Posterior vena cava (tissue), 2 donors: ENCODE measurements at regions not wholly inside any gene's neighbourhood (a gene's known extent, or its start where the extent isn't known, plus 50 kb on each side); places are given as distances from the start of the nearest gene placed in this dataset.

Experiments used
- DNase-seq: peaks from one replicate; pipeline ENCODE4 v3.0.0-alpha.2; 2020; ENCODE audit warnings: low spot score
- intact Hi-C, 2 donors: fragments of 100-400 bp; cut with DNase I; formaldehyde crosslinking; loops; one replicate each; pipeline versions ENCODE4 v1.14.1 to v1.14.2; 2022 to 2023
- donor health status: DM: yes; HTN: yes; CAD: no.
- donor health status: DM: yes; HTN: yes; CAD: no.

DNA sequence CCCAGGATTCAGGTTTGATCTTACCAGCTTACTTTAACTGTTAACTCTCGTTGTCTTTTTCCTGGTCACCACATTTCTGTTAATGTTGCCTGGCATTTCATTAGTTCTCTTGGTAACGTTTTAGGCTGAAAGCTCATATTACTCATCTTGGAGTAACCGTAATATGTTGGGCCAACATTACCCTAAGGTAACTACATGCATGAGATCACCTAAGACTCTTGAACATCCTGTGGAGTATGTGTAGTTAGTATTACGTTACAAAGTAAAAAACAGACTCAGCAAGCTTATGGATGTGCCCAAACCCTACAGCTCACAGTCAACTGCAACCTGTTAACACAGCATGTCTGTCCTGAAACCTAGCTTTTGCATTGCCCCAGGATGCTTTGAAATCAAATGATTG is 203.3 kb upstream of the HS3ST1 start:
- intact Hi-C loops: no loop called here

DNA sequence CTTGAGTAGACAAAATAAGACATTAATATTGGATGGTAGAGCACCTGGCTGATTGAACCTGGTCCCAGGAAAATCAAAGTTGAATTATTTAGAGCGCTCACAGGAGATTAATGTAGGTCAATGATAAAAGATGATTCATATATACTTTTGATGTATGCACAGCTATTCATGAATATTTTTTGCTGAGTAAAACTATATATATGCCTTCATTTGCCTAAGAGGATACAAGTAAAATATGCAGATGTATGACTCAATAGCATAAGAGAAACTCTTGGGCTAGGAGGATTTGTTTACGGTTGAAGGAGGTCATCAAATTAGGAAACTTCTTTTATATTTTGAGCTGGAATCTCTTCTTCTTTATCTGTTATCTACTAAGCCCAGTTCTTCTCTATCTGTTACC is 202.7 kb upstream of the HS3ST1 start:
- intact Hi-C loops: no loop called here
- no peak for DNase-seq

More for the DNA sequence above, 203.3 kb upstream of the HS3ST1 start:
- no peak for DNase-seq

DNA sequence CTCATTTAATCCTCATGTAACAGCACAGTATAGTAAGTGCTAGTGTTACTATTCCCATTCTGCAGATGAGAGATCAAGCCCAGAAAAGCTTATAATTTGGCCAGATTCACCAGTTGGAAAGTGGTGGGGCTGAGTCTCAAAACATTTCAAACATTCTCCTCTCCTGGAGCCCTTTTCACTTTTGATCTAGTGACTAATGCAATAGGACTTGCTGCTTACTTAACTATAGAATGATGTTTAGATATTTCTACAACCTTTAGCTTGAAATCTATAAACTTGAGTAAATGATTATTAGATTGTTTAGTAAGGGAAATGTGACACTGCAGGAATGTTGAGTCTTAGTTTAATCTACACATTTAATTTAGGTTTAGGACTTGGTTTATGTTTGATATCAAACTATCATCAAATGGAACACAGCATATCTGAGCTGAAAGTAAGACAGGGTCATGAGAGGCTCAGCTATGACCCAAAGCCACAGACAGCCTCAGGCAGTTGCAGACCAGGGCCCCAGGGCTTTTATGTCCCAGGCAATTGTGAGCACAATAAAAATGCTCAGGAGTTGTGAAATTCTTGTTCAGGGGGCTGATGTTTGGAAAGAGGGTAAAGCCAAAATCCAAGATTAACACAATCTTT is 199.5 kb upstream of the HS3ST1 start:
- DNase-seq: no peak
- intact Hi-C loops: no loop called here

DNA sequence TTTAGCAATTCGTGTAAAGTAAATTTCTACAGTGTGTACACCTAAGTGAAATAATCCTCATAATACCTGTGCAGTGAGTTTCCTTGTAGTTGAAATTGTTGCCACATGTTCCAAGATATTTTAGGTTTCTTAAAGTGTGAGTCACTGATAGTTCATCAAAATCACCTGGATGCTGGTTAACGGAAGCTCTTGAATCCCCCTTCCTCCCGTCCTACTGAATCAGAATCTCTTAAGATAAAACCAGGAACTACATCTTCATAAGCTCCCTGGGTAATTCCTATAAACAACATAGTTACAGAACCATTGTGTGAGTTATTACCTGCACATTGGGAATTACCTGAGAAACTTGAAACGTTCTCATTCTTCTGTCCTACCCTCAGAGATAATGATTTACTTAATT is 197.4 kb upstream of the HS3ST1 start:
- no peak for DNase-seq

DNA sequence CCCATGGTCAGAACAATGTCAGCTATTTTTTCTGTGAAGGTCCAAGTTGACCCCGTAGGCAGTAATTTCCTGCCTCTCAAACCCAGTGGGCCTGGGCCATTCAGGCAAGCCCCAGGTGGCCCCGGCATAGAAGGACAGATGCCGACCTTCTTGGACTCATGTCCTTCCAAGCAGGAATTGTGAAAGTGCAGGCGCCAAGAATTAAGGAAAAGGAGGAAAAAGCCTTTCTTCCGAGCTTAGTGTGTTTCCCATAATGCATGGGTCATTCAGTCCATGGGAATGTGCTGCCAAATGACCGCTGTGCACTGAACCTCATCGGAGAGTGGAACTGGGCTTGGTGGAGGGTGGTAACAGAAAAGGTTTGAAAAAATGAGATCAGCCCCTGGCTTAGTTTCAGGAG is 196.5 kb upstream of the HS3ST1 start:
- DNase-seq: no peak
- intact Hi-C loops: no loop called here

More for the DNA sequence above, 197.4 kb upstream of the HS3ST1 start:
- intact Hi-C loops: no loop called here

DNA sequence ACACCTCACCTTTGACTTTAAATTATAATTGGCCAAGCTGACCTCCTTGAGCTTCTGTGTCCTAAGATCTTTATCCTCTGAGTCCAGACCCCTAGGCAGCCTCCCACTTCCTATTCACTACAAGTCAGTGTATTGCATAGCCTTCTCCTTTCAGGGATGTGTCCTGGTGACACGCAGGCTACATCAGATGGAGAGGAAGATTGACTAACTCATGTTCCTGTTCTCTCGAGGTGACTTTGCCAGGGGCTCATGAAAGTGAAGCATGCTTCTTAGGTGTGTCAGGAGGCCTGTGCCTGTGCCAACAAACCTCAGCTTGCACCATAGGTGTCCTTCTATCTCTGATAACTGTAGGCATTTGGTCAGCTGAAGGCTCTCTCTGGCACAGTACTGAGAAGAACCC is 195.7 kb upstream of the HS3ST1 start:
- no peak for DNase-seq
- intact Hi-C loops: no loop called here

DNA sequence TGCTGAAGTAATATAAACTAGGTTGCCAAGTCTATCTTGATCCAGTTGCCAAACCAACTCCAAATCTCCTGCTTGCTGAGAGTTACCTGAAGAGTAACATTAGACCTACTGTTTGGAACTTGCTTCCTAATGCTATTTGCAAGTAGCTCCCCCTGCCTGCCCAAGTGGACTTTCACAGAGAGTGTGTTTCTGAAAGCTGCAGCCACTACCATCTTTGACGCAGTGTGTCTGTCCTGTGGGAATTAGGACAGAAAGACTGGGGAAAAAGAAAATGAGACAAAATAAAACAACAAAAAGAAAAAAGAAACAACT is 195.0 kb upstream of the HS3ST1 start:
- intact Hi-C loops: no loop called here
- no peak for DNase-seq

DNA sequence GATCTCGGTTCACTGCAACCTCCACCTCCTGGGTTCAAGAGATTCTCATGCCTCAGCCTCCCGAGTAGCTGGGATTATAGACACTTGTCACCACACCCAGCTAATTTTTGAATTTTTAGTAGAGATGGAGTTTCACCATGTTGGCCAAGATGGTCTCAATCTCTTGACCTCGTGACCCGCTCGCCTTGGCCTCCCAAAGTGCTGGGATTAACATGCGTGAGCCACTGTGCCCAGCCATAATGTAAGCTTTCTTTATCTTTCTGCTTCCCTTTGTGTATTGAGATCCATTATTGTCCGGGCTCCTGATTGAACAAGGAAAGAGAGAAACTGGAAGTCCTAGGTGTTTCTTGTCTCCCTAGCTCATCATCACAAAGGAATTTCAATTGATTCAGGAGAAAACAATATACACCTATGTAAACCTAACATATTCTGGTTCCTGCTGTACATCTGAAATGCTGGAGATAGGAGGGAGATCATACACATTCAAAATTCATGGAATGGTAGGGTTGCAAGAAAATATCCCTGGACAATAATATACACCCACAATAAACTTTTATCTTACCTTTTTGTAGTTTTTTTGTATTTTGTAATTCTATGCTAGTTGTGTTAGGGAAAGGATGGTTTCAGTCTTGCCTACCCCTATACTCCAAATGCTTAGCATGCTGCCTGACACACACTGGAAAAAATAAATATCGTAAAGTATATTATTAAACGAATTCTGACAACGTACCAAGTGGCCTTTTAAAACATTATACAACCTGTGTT is 194.4 kb upstream of the HS3ST1 start:
- no peak for DNase-seq
- intact Hi-C loops: no loop called here

DNA sequence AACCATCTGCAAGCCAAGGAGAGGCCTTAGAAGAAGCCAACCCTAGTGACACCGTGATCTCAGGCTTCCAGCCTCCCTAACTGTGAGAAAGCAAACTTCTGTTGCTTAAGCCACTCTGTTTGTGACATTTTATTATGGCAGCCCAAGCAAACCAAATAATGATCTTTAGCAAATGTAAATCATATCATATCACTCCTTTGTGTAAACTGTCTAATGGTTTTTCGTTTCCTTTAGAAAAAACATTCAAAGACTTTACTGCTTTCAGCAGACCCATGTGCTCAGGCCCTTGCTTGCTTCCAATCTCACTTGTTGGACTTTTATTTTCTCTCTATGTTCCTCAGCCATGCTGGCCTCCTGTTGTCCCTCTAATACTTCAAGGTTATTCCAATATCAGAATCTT is 192.2 kb upstream of the HS3ST1 start:
- no peak for DNase-seq
- intact Hi-C loops: no loop called here

DNA sequence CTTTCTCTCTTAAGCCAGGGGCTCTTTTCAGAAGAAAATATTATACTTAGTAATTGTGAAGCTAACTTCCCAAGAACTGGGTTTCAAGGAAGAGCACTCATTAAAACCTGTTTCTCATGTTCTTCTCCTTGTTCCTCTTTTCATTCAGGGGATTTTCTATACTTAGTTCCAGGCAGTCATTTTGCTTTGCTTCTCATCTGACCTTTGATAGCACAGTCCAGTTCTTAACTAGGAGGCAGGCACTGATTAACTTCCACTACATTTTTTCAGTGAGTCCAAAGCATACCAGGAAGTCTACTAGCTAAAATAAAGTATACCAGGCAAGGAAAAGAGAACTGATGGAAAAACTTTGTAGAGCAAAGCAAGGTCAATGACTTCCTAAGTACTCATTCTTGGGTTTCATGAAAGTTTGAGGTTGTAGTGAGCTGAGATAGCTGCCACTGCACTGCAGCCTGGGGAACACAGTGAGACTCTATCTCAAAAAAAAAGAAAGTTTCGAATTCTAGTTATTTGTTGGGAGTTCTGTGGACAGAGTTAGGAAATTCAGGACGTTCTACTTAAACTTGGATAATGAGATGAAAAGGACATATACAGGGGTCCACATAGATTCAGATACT is 190.1 kb upstream of the HS3ST1 start:
- no peak for DNase-seq
- intact Hi-C loops: no loop called here

DNA sequence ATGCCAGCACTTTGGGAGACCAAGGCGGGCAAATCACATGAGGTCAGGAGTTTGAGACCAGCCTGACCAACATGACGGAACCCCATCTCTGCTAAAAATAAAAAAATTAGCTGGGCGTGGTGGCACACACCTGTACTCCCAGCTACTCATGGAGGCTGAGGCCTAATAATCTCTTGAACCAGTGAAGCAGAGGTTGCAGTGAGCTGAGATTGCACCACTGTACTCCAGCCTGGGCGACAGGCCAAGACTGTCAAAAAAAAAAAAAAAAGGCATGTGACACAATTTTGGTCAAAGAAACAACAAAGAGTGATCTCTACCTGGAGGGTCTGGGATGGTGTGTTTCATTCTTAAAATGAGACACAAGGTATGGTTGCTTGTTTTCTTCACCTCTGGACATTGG is 188.2 kb upstream of the HS3ST1 start:
- DNase-seq: no peak
- intact Hi-C loops: no loop called here

DNA sequence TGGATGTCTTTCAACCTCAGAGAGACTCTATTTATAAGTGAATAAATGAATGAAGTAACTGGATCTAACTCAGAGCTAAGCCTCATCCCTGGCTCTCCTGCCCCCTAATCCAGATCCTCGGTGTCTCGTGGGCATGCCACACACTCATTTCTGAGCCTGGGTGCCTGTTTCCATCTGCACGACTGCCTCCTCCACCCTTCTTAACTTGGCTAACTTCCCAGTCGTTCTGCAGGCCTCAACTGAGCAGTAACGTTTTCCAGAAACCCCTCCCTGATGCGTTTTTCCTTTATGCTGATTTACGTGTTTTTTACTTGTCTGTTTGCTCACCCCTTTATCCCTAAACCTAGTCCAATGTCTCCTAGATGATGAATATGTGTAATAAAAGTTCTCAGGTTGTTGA is 186.9 kb upstream of the HS3ST1 start:
- intact Hi-C loops: no loop called here
- DNase-seq: no peak

DNA sequence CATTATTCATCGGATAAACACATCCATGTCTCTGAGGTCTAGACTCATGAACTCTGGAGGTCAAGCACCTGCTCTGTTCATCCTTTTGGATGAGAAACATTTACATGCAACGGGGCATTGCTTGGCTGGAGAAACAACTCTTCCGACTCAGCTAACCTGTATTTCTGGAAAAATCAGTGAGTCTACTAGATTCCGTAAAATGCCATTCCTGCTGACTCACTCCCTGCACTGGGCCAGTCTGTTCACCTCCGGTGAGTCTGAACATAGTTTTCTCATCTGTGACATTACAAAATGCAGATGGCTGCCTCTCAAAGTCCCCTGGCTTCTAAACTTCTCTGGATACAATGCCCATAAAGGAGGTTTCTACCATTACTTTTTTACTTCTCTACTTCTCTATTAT is 185.7 kb upstream of the HS3ST1 start:
- intact Hi-C loops: no loop called here
- no peak for DNase-seq

DNA sequence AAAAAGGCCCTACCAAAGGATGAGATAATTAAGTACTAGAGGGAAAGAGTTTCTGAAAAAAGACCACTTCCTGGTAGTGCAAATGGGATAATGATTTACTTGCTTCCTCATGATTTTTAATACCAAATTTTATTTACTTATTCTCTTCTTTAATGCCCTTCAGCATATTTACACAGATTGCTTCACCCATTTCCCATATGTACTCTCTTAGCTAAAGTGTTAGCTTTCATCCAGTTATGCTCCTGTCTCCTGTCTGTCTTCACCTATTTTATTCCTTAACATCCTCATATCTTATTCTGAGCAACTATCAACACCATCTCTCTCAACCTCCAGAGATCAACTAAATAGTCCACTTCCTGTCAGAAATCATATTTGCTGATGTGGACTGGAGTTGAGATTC is 183.2 kb upstream of the HS3ST1 start:
- no peak for DNase-seq
- intact Hi-C loops: no loop called here

DNA sequence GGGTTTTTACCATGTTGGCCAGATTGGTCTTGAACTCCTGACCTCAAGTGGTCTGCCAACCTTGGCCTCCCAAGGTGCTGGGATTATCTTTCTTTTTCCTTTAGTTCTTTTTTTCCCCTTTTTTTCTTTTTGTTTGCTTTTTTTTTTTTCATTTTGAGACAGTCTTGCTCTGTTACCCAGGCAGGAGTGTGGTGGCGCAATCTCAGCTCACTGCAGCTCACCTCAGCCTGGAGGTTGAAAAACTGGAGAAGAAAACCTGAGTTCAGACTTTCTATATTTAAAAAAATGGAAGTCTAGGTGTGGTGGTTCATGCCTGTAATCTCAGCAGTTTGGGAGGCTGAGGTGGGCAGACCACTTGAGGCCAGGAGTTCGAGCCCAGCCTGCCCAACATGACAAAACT is 181.1 kb upstream of the HS3ST1 start:
- no peak for DNase-seq
- intact Hi-C loops: no loop called here

DNA sequence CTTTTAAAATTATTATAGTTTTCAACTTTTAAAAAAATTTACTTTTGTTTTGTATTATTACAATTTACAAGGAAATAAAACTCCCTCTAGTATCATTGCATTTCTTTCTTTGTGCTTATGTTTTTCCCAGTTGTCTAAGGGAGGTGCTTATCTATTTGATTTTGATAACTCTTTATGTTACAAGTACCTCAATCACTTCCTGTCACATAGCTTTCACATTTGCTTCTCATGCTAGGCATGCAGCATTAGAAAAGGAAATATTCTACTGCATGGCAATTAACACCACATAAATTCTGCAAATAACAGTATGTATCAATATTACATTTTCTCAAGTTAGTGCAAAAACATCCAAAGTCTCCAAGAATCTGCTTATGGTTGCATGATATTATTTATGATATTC is 180.3 kb upstream of the HS3ST1 start:
- intact Hi-C loops: no loop called here
- no peak for DNase-seq

DNA sequence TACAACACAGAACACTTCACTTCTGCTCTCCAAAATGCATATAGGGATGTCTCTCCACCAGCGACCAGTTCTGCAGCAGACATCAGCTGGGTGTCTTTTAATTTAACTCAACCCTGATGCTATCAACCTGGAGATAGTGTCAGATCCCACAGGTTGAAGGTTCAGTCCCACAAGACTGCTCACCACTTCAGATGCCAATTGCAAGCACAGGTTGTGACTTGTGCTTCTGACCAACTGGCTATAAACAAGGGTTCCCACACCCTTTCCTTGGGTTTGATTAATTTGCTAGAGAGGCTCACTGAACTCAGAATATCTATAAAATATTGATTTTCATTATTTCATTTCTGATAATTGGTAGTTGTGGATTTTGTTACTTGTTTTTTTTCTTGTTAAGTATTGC is 177.4 kb upstream of the HS3ST1 start:
- no peak for DNase-seq
- intact Hi-C loops: no loop called here

DNA sequence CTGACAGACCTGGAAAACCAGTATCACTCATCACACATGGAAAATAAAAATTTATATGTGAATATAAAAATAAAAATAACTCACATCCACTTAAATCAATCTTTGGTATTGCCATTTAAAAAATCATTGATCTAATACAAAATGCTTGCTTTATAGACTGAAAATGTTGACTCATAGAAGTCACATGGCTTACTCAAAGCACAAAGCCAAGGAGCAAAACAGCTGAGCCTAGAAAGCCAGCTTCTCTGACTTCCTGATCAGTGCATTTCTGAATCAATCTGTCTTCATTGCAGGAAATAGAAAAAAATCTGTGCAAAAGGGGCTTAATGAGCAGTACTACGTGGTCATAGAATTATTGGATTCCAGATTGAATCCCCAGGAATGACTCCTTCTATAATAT is 176.9 kb upstream of the HS3ST1 start:
- intact Hi-C loops: no loop called here
- DNase-seq: no peak

DNA sequence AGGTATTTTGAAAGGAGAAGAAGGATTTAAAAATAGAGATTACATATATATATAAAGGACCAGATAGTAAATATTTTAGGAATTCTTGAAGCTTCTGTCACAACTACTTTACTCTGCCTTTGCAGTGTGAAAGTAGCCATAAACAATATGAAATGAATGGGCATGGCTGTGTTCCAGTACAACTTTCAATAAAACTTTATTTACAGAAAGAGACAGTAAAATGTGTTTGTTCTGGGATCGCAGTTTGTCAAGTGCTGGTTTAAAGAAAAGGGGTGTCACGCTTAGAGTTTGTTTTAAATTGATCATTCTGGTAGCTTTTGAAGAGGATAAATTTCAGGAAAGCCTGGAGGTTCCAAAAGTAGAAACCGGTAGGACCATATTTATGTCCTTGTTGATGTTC is 176.1 kb upstream of the HS3ST1 start:
- no peak for DNase-seq
- intact Hi-C loops: no loop called here

DNA sequence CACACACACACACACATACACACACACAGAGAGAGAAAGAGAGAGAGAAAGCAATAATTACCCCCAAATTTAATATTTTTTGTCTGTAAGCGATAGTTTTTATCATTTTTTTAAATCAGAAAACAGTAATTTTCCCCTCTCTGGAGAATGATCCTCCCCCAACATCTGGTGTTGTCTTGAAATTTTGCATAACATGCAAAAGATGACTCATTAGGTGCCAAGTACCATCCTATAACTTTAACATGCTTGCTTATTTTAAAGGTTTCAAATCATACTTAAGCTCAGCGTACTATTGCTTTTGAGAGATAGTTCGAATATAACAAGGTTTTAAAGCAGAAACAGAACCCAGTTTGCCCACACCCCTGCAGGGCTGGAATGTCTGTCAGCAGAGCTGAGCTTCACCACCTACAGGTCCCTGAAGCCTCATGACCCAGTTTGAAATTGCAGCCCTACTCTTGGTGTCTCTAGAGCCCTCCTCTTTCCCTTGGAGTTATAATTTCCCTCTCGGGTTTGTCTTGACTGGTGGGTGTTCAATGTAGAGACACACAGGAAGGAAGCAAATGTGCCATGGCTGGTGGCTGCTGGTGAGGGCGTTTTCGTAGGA is 175.0 kb upstream of the HS3ST1 start:
- intact Hi-C loops: no loop called here

More for the DNA sequence above, 175.0 kb upstream of the HS3ST1 start:
- no peak for DNase-seq
